Naive thymus-derived CD8-positive, alpha-beta T cell (primary cell): ENCODE measurements at regions not wholly inside any gene's neighbourhood (a gene's known extent, or its start where the extent isn't known, plus 50 kb on each side); places are given as distances from the start of the nearest gene placed in this dataset.

Source experiments
- ATAC-seq, 2 donors: fragments of 150-1000 bp; cut with Tn5 transposase in 1 of 2; sonication (Bioruptor Pico), chemical (Tn5 transposase) in 1 of 2; 1 replicate in 1 of 2; 2 replicates in 1 of 2; pipeline ENCODE4 v1.10.0; 2021; ENCODE audit warnings: mild to moderate bottlenecking in 2 of 2, moderate library complexity in 2 of 2
- POLR2A ChIA-PET: fragments of 350-600 bp; sonication (Branson Sonifier 250); formaldehyde crosslinking; loops from one replicate; lab custom pipeline; 2021; ENCODE audit warnings: antibody characterized with exemption; lab: Charles Lee
- DNase-seq, 10 donors: peaks; one replicate each; pipeline versions ENCODE4 v3.0.0 to v3.0.0-alpha.2; 2020 to 2022
- H3K27ac Mint-ChIP-seq, 10 donors: one replicate each; pipeline ENCODE4 v1.8.0; 2020 to 2022; ENCODE audit warnings: mild to moderate bottlenecking in 10 of 10, mixed read lengths in 10 of 10, moderate library complexity in 4 of 10, inconsistent platforms in 1 of 10
- H3K27me3 Mint-ChIP-seq, 5 donors: one replicate each; pipeline ENCODE4 v1.8.0; 2021 to 2022; ENCODE audit warnings: mixed read lengths in 5 of 5
- H3K36me3 Mint-ChIP-seq, 3 donors: one replicate each; pipeline ENCODE4 v1.8.0; 2020 to 2022; ENCODE audit warnings: mixed read lengths in 3 of 3, mild to moderate bottlenecking in 2 of 3, inconsistent platforms in 1 of 3
- H3K4me1 Mint-ChIP-seq, 4 donors: one replicate each; pipeline ENCODE4 v1.8.0; 2021 to 2022; ENCODE audit warnings: mixed read lengths in 4 of 4
- H3K4me3 Mint-ChIP-seq, 10 donors: one replicate each; pipeline ENCODE4 v1.8.0; 2020 to 2022; ENCODE audit warnings: mild to moderate bottlenecking in 10 of 10, mixed read lengths in 10 of 10, moderate library complexity in 6 of 10, inconsistent platforms in 1 of 10
- H3K9me3 Mint-ChIP-seq, 9 donors: one replicate each; pipeline ENCODE4 v1.8.0; 2020 to 2022; ENCODE audit warnings: mixed read lengths in 9 of 9, mild to moderate bottlenecking in 3 of 9, inconsistent platforms in 1 of 9, moderate library complexity in 1 of 9

GRCh38 chr2:64318476-64318748, 135.6 kb upstream of the LGALSL start:
- H3K27me3 Mint-ChIP-seq = no peaks in the 10 kb centered on the region
- no peak overlapping the region for H3K4me3 Mint-ChIP-seq
- ATAC-seq (no peak), DNase-seq (no peak)
- no peaks in the 10 kb centered on the region for H3K36me3 Mint-ChIP-seq
- POLR2A ChIA-PET = no interaction called here
- no peak overlapping the region for H3K27ac Mint-ChIP-seq
- no peaks in the 10 kb centered on the region for H3K9me3 Mint-ChIP-seq
- H3K4me1 Mint-ChIP-seq = peaks cover 1 to 11% (median 7%) of the 10 kb centered on the region in 4 donors

GRCh38 chr2:64319896-64320295, 134.1 kb upstream of the LGALSL start:
- POLR2A ChIA-PET = no interaction called here
- H3K27ac Mint-ChIP-seq = no peak overlapping the region
- no peaks in the 10 kb centered on the region for H3K36me3 Mint-ChIP-seq
- H3K4me3 Mint-ChIP-seq = no peak overlapping the region
- H3K4me1 Mint-ChIP-seq = peaks cover 3 to 20% (median 12%) of the 10 kb centered on the region in 4 donors
- no peaks in the 10 kb centered on the region for H3K27me3 Mint-ChIP-seq
- H3K9me3 Mint-ChIP-seq = no peaks in the 10 kb centered on the region
- no peak for DNase-seq
- no peak for ATAC-seq

- POLR2A ChIA-PET = interaction anchor here (1.6 kb wide), 1 partner anchor 100 kb away, joined by 4 read pairs; no protein-coding TSS in a partner anchor
- Mint-ChIP-seq H3K27ac (peak overlapping the region in 5 of 10 donors; percentile 14 to 77 (median 50)), H3K4me1 (peaks cover 12 to 45% (median 35%) of the 10 kb centered on the region in 4 donors)
These were observed 131.5 kb upstream of the LGALSL start for GRCh38 chr2:64322433-64322832.

GRCh38 chr2:64323197-64323596, 130.8 kb upstream of the LGALSL start:
- Mint-ChIP-seq H3K27ac (peak overlapping the region in 3 of 10 donors; percentile 21 to 74 (median 63)), H3K9me3 (no peaks in the 10 kb centered on the region), H3K36me3 (no peaks in the 10 kb centered on the region), H3K27me3 (no peaks in the 10 kb centered on the region), H3K4me3 (no peak overlapping the region), H3K4me1 (peaks cover 14 to 51% (median 42%) of the 10 kb centered on the region in 4 donors)
- DNase-seq = no peak
- POLR2A ChIA-PET = interaction anchor here (1.6 kb wide), 1 partner anchor 100 kb away, joined by 4 read pairs; no protein-coding TSS in a partner anchor
- ATAC-seq = no peak

More at GRCh38 chr2:64322433-64322832, 131.5 kb upstream of the LGALSL start:
- DNase-seq = no peak
- peak overlapping the region in 1 of 10 donors; percentile 9 for H3K4me3 Mint-ChIP-seq
- ATAC-seq = no peak
- no peaks in the 10 kb centered on the region for H3K36me3 Mint-ChIP-seq
- no peaks in the 10 kb centered on the region for H3K9me3 Mint-ChIP-seq
- H3K27me3 Mint-ChIP-seq = no peaks in the 10 kb centered on the region

GRCh38 chr2:64324746-64325410, 129.1 kb upstream of the LGALSL start:
- Mint-ChIP-seq H3K4me3 (peak overlapping the region in 5 of 10 donors; percentile 13 to 85 (median 41)), H3K9me3 (no peaks in the 10 kb centered on the region), H3K4me1 (peaks cover 16 to 59% (median 47%) of the 10 kb centered on the region in 4 donors), H3K27ac (peak overlapping the region; percentile 61 to 98 (median 96)), H3K36me3 (no peaks in the 10 kb centered on the region), H3K27me3 (no peaks in the 10 kb centered on the region)
- POLR2A ChIA-PET = interaction anchor here (5.7 kb wide), 1 partner anchor 275 kb away, joined by 69 read pairs; no protein-coding TSS in a partner anchor
- DNase-seq (no peak), ATAC-seq (no peak)

GRCh38 chr2:64325477-64325851, 128.5 kb upstream of the LGALSL start:
- Mint-ChIP-seq H3K4me3 (peak overlapping the region in 8 of 10 donors; percentile 78 to 87 (median 85)), H3K36me3 (no peaks in the 10 kb centered on the region), H3K27ac (peak overlapping the region; percentile 93 to 98 (median 96)), H3K27me3 (no peaks in the 10 kb centered on the region), H3K4me1 (peaks cover 16 to 59% (median 49%) of the 10 kb centered on the region in 4 donors), H3K9me3 (no peaks in the 10 kb centered on the region)
- POLR2A ChIA-PET = interaction anchor here (3.4 to 5.7 kb wide), 2 partner anchors 183 to 276 kb away, joined by 22 to 69 read pairs; no protein-coding TSS in a partner anchor
- no peak for ATAC-seq
- no peak for DNase-seq

- H3K4me3 Mint-ChIP-seq = peak overlapping the region; percentile 74 to 87 (median 85)
- no peaks in the 10 kb centered on the region for H3K9me3 Mint-ChIP-seq
- DNase-seq = peak in 7 of 10 donors; percentile 6 to 72 (median 64)
- H3K4me1 Mint-ChIP-seq = peaks cover 19 to 63% (median 54%) of the 10 kb centered on the region in 4 donors
- peak overlapping the region; percentile 93 to 98 (median 96) for H3K27ac Mint-ChIP-seq
- ATAC-seq = peak; percentile 78 to 83
- POLR2A ChIA-PET = interaction anchor here (0.6 to 5.7 kb wide), 6 partner anchors 98 to 289 kb away, joined by 3 to 69 read pairs (median 14); partner anchors contain the start of gene AFTPH
- H3K36me3 Mint-ChIP-seq = no peaks in the 10 kb centered on the region
- H3K27me3 Mint-ChIP-seq = no peaks in the 10 kb centered on the region
These were observed 127.9 kb upstream of the LGALSL start for GRCh38 chr2:64325852-64326577.

- peaks cover 19 to 64% (median 54%) of the 10 kb centered on the region in 4 donors for H3K4me1 Mint-ChIP-seq
- no peaks in the 10 kb centered on the region for H3K36me3 Mint-ChIP-seq
- no peaks in the 10 kb centered on the region for H3K27me3 Mint-ChIP-seq
- DNase-seq (no peak), ATAC-seq (peak in 1 of 2 donors; percentile 3)
- H3K27ac Mint-ChIP-seq = peak overlapping the region; percentile 93 to 98 (median 96)
- no peaks in the 10 kb centered on the region for H3K9me3 Mint-ChIP-seq
- POLR2A ChIA-PET = interaction anchor here (0.6 to 5.7 kb wide), 10 partner anchors 99 to 328 kb away, joined by 3 to 69 read pairs (median 4); partner anchors contain the start of genes AFTPH, SERTAD2 and VPS54
- H3K4me3 Mint-ChIP-seq = peak overlapping the region; percentile 74 to 87 (median 85)
These were observed 127.3 kb upstream of the LGALSL start for GRCh38 chr2:64326578-64327050.

- peaks cover 19 to 63% (median 53%) of the 10 kb centered on the region in 4 donors for H3K4me1 Mint-ChIP-seq
- POLR2A ChIA-PET = interaction anchor here (0.6 to 5.7 kb wide), 11 partner anchors 67 to 327 kb away, joined by 3 to 69 read pairs (median 4); partner anchors contain the start of genes AFTPH, SERTAD2 and VPS54
- no peak for DNase-seq
- peak overlapping the region; percentile 74 to 86 (median 84) for H3K4me3 Mint-ChIP-seq
- H3K27me3 Mint-ChIP-seq = no peaks in the 10 kb centered on the region
- peak in 1 of 2 donors; percentile 6 for ATAC-seq
- H3K27ac Mint-ChIP-seq = peak overlapping the region; percentile 93 to 98 (median 96)
- no peaks in the 10 kb centered on the region for H3K9me3 Mint-ChIP-seq
- no peaks in the 10 kb centered on the region for H3K36me3 Mint-ChIP-seq
These were observed 126.8 kb upstream of the LGALSL start for GRCh38 chr2:64327129-64327509.

- peak; percentile 55 to 68 for ATAC-seq
- H3K4me1 Mint-ChIP-seq = peaks cover 19 to 61% (median 50%) of the 10 kb centered on the region in 4 donors
- POLR2A ChIA-PET = interaction anchor here (0.6 to 5.7 kb wide), 10 partner anchors 67 to 327 kb away, joined by 3 to 69 read pairs (median 4); partner anchors contain the start of genes AFTPH, SERTAD2 and VPS54
These were observed 126.2 kb upstream of the LGALSL start for GRCh38 chr2:64327510-64328414.

GRCh38 chr2:64328415-64328722, 125.6 kb upstream of the LGALSL start:
- no peaks in the 10 kb centered on the region for H3K36me3 Mint-ChIP-seq
- no peak for DNase-seq
- no peaks in the 10 kb centered on the region for H3K9me3 Mint-ChIP-seq
- peaks cover 19 to 56% (median 49%) of the 10 kb centered on the region in 4 donors for H3K4me1 Mint-ChIP-seq
- ATAC-seq = no peak
- peak overlapping the region; percentile 93 to 98 (median 96) for H3K27ac Mint-ChIP-seq
- POLR2A ChIA-PET = interaction anchor here (1.3 to 5.7 kb wide), 6 partner anchors 68 to 326 kb away, joined by 3 to 69 read pairs (median 12); partner anchors contain the start of genes AFTPH and SERTAD2
- no peaks in the 10 kb centered on the region for H3K27me3 Mint-ChIP-seq
- peak overlapping the region in 7 of 10 donors; percentile 15 to 86 (median 79) for H3K4me3 Mint-ChIP-seq

More at GRCh38 chr2:64327510-64328414, 126.2 kb upstream of the LGALSL start:
- H3K9me3 Mint-ChIP-seq = no peaks in the 10 kb centered on the region
- H3K4me3 Mint-ChIP-seq = peak overlapping the region; percentile 74 to 86 (median 82)
- H3K27me3 Mint-ChIP-seq = no peaks in the 10 kb centered on the region
- DNase-seq = peak; percentile 27 to 73 (median 47)
- H3K36me3 Mint-ChIP-seq = no peaks in the 10 kb centered on the region
- H3K27ac Mint-ChIP-seq = peak overlapping the region; percentile 93 to 98 (median 96)
